GM18508 (cell line): ENCODE measurements at regions not wholly inside any gene's neighbourhood (a gene's known extent, or its start where the extent isn't known, plus 50 kb on each side); places are given as distances from the start of the nearest gene placed in this dataset.
"Not testable (repeated sequence)": the region's sequence is repeated elsewhere in the genome, so short reads cannot be mapped to it uniquely, and the experiment has no call there.

Experiments used
- ATAC-seq: cut with Tn5 transposase; IDR thresholded peaks from one replicate; pipeline ENCODE4 v1.9.1; 2021; ENCODE audit warnings: moderate number of reproducible peaks; ENCODE audit not compliant: insufficient read depth, unreplicated experiment

DNA sequence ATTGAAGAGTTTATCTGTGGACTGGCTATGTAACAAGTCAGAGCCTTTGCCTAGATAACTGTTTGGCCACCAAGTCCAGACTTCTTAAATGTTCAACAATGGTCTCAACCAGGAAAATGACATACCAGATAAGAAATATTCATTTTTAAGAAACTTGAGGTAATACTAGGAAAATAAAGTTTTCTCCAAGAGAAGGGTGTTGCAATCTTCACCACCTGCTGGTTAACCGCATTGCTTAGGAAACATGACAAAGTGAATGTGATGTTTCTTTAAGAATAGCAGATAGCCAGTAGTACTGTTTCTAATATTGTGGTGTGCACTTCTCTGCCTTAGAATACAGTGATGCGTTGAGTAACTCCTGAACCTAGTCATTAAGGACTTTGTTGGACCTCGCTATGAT, 321.5 kb upstream of the CADM2 start:
- no peak for ATAC-seq

DNA sequence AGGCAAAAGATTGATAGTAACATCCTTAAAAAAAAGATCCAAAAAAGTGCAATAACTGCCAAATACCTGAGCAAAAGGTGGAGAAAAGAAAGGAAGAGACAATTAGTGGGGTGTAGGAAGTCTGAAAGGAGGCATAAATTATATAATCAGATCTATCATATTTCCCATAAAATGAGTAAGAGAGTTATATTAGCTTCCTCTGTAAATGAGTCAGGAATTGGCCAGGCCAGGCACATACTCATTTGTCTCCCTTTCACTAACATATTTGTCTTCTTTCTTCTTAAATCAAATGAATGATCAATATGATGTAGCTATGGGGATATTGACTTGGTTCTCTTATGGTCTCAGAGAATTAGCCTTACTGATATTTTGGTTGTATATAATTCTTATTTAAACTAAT, 292.3 kb upstream of the CADM2 start:
- ATAC-seq = no peak

GRCh38 chr3:84679211-84679610, 279.6 kb upstream of the CADM2 start:
- no peak for ATAC-seq

DNA sequence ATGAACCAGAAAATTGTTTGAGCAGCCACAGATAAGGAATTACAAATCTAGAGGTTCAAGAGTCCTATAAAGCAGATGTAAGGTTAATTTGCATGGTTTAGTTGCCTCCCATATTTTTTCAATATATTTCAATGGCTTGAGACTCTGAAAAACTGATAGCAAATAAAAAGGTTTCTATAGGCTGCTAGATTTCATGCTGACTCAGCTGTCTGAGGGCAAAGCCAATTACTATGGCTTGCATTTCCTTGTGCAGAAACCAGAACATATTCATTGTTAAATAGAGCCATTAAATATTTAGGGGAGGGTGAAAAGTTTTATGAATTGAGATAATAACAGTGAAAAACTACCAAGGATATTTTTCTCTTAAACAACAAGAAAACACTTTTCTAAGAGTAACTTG, 278.1 kb upstream of the CADM2 start:
- no peak for ATAC-seq

- no peak for ATAC-seq
These were observed 275.3 kb upstream of the CADM2 start for GRCh38 chr3:84683493-84683892.

DNA sequence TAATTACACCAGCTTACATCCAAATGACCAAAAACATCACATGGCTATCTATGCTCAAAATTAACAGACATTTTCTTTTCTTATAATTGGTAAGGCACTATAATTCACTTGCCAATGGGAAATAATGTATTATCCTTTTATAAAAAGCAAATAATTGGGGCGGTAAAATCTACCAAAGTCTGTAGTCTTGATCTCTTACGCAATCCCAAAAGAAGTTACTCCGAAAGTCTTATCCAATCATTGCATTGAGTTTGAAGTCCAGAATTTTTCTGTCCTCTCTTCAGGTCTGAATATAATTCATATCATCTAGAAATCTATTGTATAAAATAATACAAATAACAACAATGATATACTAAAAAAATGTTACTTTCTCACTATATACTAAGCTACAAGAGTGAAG, 273.3 kb upstream of the CADM2 start:
- no peak for ATAC-seq

DNA sequence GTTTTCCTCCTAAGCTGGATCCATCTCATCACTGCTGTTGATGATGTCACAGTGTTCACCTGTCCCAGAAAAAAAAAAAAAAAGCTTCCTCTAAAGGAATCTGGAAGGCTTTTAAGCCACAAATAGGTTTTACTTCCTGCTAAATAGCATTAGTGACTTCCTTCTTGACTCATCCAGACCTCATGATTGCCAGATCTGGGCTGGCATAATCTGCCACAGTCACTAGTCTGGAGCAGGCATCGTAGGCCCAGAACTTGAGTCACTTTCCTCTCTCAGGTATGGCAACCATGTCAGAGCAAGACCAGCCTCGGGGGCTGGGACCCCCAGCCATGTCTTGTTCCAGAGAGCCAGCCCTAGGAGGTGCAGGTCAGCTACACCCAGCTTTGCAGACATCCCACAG, 266.5 kb upstream of the CADM2 start:
- ATAC-seq = no peak

- ATAC-seq = not testable (repeated sequence)
These were observed 248.5 kb upstream of the CADM2 start for GRCh38 chr3:84710288-84710687.

DNA sequence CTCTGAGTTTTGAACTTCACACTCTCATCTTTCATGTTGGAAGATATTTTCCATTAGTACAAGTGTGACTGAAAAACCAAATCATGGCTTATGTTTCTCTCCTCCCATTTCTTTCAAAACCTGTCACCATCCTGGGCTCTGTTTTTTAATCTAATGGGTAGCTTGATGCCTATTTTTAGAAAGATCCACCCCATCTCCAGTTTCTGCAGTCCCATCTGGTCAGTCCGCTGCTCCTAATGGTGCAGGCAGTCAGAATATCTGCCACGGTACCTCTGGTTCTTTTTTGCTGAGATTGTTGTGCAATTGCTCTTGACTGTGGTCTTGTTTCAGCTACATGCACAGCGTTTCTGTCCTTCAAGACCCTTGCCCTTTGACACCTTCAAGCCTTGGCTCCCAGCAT, 240.9 kb upstream of the CADM2 start:
- no peak for ATAC-seq

DNA sequence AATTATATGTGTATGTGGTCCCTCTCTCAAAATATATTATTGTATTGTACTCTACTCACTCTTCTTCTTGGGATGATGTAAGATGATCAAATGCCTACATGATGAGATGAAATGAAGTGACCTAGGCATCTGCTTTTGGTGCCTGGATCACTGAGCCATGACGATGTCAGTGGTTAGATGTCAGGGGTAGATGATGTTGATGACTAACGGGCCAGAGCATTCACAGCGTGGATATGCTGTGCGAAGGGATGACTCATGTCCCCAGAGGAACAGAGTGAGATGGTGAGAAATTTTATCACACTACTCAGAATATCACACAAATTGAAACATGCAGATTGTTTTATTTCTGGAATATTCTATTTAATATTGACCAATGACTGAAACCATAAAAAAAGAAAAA, 233.9 kb upstream of the CADM2 start:
- ATAC-seq = peak; percentile 81

DNA sequence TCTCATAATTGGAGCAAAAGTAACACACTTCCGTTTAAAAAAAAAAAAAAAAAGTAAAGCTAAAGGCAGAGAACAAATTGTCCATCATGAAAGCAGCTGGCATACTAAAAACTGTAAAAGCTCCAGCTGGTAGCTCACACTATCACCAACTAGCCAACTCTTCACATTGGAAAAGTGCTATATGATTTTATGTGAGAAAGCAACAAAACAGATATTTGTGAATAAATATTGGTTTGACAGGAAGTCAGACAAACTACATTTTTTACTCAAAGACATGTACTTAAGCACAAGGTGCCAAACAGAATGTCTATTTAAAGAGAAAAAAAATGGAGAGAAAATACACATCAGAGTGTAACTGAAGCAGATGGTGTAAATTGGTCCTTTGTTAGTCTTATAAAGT, 231.2 kb upstream of the CADM2 start:
- ATAC-seq = no peak

GRCh38 chr3:84734731-84735130, 224.1 kb upstream of the CADM2 start:
- not testable (repeated sequence) for ATAC-seq

DNA sequence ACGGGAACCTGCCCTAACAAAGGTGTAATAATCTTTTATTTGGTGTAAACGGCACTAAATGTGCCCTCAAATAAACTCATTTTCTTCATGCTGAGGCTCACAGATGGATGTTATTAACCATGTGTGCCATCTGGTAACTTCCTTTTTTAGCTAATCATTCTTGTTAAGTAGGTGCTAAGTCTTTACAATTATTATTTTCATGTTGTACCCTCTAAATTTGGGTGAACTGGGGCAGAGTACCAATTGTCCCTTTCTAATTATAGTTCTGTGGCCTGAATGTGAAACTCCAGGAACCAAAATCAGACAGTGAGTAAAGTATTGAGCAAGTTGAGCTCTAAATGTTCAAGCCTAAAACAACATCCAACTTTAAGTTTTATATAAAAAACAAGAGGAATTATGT, 220.7 kb upstream of the CADM2 start:
- ATAC-seq = no peak

GRCh38 chr3:84742915-84743425, 215.8 kb upstream of the CADM2 start:
- no peak for ATAC-seq

DNA sequence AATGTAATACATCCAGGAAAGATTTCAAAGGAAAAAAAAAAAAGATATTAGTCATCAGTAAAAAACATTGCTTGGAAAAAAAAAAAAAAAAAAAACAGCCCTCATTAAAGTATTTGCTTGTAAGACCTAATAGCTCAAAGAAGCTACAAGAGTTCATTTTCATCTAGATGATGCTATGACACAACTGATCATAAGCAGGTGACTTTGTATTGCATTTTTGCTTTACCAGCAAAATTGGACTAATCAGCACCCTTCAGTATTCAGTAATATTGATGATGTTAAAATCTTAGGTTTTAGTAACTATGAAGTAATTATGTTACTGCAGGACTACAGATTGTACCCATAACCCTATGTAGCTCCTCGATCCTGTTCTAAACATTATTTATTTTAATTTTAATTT, 214.7 kb upstream of the CADM2 start:
- ATAC-seq = no peak

DNA sequence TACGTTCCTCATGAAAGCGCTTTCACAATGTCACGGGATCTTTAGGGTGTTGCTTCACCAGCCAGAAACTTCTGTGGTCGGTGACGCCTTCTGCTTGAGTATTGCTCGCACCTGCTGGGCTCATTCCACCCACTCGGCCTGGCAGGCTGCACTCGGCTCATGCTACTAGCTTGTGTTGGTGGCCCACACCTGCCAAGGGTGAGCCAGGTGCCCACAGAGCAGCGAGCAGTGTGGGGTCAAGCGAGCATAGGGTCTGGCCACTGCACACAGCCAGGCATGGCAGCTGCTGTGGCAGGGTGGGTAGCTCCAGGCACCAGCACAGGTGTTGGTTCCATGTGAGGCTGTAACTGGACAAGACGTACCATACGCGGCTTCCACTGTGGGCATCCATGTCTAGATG, 202.9 kb upstream of the CADM2 start:
- ATAC-seq = no peak

- ATAC-seq = no peak
These were observed 199.4 kb upstream of the CADM2 start for GRCh38 chr3:84759361-84759760.

DNA sequence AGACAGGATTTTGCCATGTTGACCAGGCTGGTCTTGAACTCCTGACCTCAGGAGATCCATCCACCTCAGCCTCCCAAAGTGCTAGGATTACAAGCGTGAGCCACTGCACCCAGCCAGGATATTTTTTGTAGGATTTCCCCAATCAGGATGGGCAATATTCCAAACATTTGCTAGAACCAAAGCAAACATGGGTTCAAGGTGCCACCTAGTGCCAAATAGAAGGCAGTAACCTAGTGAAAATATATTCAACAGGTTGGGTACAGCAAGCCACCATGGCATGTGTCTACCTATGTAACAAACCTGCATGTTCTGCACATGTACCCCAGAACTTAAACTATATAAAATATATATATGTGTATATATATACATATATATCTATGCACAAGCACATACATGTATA, 185.9 kb upstream of the CADM2 start:
- no peak for ATAC-seq

- ATAC-seq = no peak
These were observed 175.5 kb upstream of the CADM2 start for GRCh38 chr3:84783281-84783680.

DNA sequence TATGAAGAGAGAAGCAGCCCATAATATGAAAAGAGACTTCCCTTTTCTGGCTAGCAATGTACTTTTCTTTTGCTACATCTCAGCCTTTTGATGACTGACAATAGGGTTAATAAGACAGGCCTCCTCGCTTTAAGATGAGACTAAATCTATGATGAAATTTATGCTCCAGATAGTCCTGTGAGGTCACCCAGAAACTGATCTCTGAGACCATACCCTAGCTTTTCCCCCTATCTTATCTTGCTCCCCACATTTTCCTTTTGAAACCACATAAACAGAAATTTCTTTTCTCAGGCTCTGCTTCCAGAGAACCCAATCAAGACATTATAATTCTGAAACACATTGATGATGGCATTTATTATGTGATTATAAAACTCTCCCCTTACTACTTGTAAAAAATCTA, 168.8 kb upstream of the CADM2 start:
- no peak for ATAC-seq

DNA sequence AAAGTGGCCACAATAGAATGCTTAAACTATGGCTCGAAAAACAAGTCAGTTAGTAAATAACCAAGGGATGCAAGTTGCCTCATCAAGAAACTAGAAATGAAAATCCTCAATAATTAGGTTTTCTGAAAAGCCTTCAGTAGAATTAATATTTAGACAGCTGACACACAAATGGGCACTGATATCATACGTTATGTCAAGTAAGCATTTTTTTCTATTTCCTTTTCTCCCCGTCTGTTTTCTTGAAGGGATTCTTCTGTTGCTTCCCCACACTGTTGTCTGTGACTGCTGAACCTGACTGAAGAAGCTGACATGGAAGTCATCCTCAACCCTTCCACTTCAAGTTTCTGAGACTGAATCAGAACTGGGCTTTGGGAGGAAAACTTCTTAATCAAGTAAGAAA, 151.8 kb upstream of the CADM2 start:
- ATAC-seq = no peak

- no peak for ATAC-seq
These were observed 138.7 kb upstream of the CADM2 start for GRCh38 chr3:84820126-84820525.

- ATAC-seq = no peak
These were observed 137.9 kb upstream of the CADM2 start for GRCh38 chr3:84820906-84821305.
